HL-60 (cell line): ENCODE measurements at regions not wholly inside any gene's neighbourhood (a gene's known extent, or its start where the extent isn't known, plus 50 kb on each side); places are given as distances from the start of the nearest gene placed in this dataset.

Experiments used
- DNase-seq, 2 experiments: peaks; one replicate each; pipeline ENCODE4 v3.0.0-alpha.2; 2010 to 2020; ENCODE audit warnings: low read depth in 1 of 2, low spot score in 1 of 2
- H3K27ac ChIP-seq: fragments of 250-450 bp; sonication (Bioruptor Pico); replicated peaks from 2 replicates; pipeline ENCODE4 v1.5.1; 2020; ENCODE audit warnings: mild to moderate bottlenecking, moderate library complexity
- H3K27me3 ChIP-seq: fragments of 250-450 bp; sonication (Bioruptor Pico); 2 replicates; pipeline ENCODE4 v1.5.1; 2021; ENCODE audit warnings: mild to moderate bottlenecking, moderate library complexity; ENCODE audit not compliant: insufficient read depth, poor library complexity, severe bottlenecking
- H3K4me3 ChIP-seq: replicated peaks from 2 replicates; pipeline ENCODE4 v1.5.1; 2011; ENCODE audit warnings: mild to moderate bottlenecking, control low read depth, low read length; ENCODE audit not compliant: insufficient read depth
- CTCF ChIP-seq: IDR thresholded peaks from one replicate; pipeline ENCODE4 v1.5.1; 2011; ENCODE audit warnings: low read length, control low read depth, inconsistent platforms; ENCODE audit not compliant: insufficient read depth
- GABPA ChIP-seq: IDR thresholded peaks from 2 replicates; pipeline ENCODE4 v1.6.1; 2012; ENCODE audit warnings: low read depth
- POLR2AphosphoS5 ChIP-seq: IDR thresholded peaks from 2 replicates; pipeline ENCODE4 v1.6.1; 2012; ENCODE audit warnings: low read depth
- REST ChIP-seq: IDR thresholded peaks from 2 replicates; pipeline ENCODE4 v1.6.1; 2012; ENCODE audit warnings: low read depth; ENCODE audit not compliant: insufficient replicate concordance
- SPI1 ChIP-seq: IDR thresholded peaks from 2 replicates; pipeline ENCODE4 v1.6.1; 2012; ENCODE audit warnings: low read depth, mild to moderate bottlenecking, borderline replicate concordance

GRCh38 chr17:74123350-74123749 is 80.1 kb upstream of the RPL38 start:
- no peak overlapping the region for H3K27ac ChIP-seq
- no peak overlapping the region for H3K4me3 ChIP-seq
- H3K27me3 ChIP-seq, result no peaks in the 10 kb centered on the region
- DNase-seq, result no peak
- no peak for TF ChIP-seq POLR2AphosphoS5
- no peak for TF ChIP-seq REST
- no peak for TF ChIP-seq CTCF
- TF ChIP-seq SPI1, result no peak

GRCh38 chr17:74123866-74124444 is 79.5 kb upstream of the RPL38 start:
- TF ChIP-seq CTCF (no peak), REST (no peak), GABPA (no peak), SPI1 (no peak), POLR2AphosphoS5 (no peak)
- Histone ChIP-seq H3K4me3 (no peak overlapping the region), H3K27me3 (no peaks in the 10 kb centered on the region), H3K27ac (no peak overlapping the region)
- no peak for DNase-seq

GRCh38 chr17:74125156-74125555 is 78.3 kb upstream of the RPL38 start:
- Histone ChIP-seq H3K27me3 (no peaks in the 10 kb centered on the region), H3K4me3 (no peak overlapping the region), H3K27ac (no peak overlapping the region)
- DNase-seq, result no peak
- TF ChIP-seq GABPA (no peak), CTCF (no peak), REST (no peak), SPI1 (no peak), POLR2AphosphoS5 (no peak)
